Smooth muscle cell (in vitro differentiated cells): ENCODE measurements at regions not wholly inside any gene's neighbourhood (a gene's known extent, or its start where the extent isn't known, plus 50 kb on each side); places are given as distances from the start of the nearest gene placed in this dataset.

ENCODE experiments used
- DNase-seq: peaks from one replicate; lab custom pipeline; 2025; ENCODE audit not compliant: unreplicated experiment; lab: John Stamatoyannopoulos, UW
- H2AFZ ChIP-seq: fragments of 200-600 bp; sonication (generic); 2 replicates; pipeline ENCODE4 v1.6.0; 2016; ENCODE audit warnings: antibody characterized with exemption, low read depth, mild to moderate bottlenecking
- H3F3A ChIP-seq: fragments of 200-600 bp; sonication (generic); 2 replicates; pipeline ENCODE4 v1.6.0; 2017; ENCODE audit warnings: antibody characterized with exemption, low read depth
- H3K27ac ChIP-seq: fragments of 200-600 bp; sonication (generic); 2 replicates; pipeline ENCODE4 v1.5.1; 2016; ENCODE audit warnings: low read depth, mild to moderate bottlenecking
- H3K27me3 ChIP-seq: fragments of 200-600 bp; sonication (generic); 2 replicates; pipeline ENCODE4 v1.6.1; 2016; ENCODE audit warnings: low read depth, mild to moderate bottlenecking
- H3K36me3 ChIP-seq: fragments of 200-600 bp; sonication (generic); 2 replicates; pipeline ENCODE4 v1.5.1; 2016; ENCODE audit warnings: low read depth
- H3K4me1 ChIP-seq: fragments of 200-600 bp; sonication (generic); 2 replicates; pipeline ENCODE4 v1.5.1; 2016; ENCODE audit warnings: low read depth
- H3K4me2 ChIP-seq: fragments of 200-600 bp; sonication (generic); 2 replicates; pipeline ENCODE4 v1.6.0; 2016; ENCODE audit warnings: mild to moderate bottlenecking
- H3K4me3 ChIP-seq: fragments of 200-600 bp; sonication (generic); 2 replicates; pipeline ENCODE4 v1.5.1; 2016; ENCODE audit warnings: mild to moderate bottlenecking
- H3K79me2 ChIP-seq: fragments of 200-600 bp; sonication (generic); 2 replicates; pipeline ENCODE4 v1.6.0; 2016; ENCODE audit warnings: low read depth, mild to moderate bottlenecking
- H3K9ac ChIP-seq: fragments of 200-600 bp; sonication (generic); 2 replicates; pipeline ENCODE4 v1.6.0; 2016; ENCODE audit warnings: low read depth
- H3K9me3 ChIP-seq: fragments of 200-600 bp; sonication (generic); replicated peaks from 2 replicates; pipeline ENCODE4 v1.5.1; 2016; ENCODE audit warnings: low read depth
- H4K20me1 ChIP-seq: fragments of 200-600 bp; sonication (generic); 2 replicates; pipeline ENCODE4 v1.6.0; 2016; ENCODE audit warnings: low read depth
- WGBS: methylation state at CpG from one replicate; pipeline ENCODE4 v1.1.7; 2016; ENCODE audit warnings: low lambda C conversion rate; 5-methylcytosine and 5-hydroxymethylcytosine counted together
- TF ChIP-seq, protein P1 (sequence below): fragments of 200-600 bp; sonication (generic); IDR thresholded peaks from 2 replicates; pipeline ENCODE4 v1.5.1; 2017; ENCODE audit warnings: borderline replicate concordance, mild to moderate bottlenecking, antibody characterized with exemption; ENCODE audit not compliant: insufficient read depth, poor library complexity, severe bottlenecking

DNA sequence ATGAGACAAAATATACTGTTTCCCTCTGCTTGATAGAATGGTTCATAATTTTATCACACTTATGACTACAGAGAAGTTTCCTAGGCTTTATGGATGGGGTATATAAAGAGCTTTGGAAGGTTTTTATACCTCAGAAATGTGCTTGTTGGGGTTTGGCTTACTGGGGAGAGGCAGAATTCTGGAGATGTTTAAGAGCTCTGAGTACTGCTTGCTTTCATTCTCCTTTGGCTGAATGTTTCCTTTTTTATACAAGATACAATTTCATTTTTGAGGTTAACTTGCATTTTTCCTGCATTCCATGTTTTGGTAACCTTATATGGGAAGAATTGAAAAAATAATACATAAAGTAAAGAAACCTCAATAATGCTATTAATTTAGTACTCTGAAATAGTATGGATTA is 157.7 kb upstream of the COL11A1 start:
- Histone ChIP-seq H3K9ac (no peak overlapping the region), H3K4me2 (peak overlapping the region; percentile 79), H3K27ac (peak overlapping the region; percentile 76), H3F3A (peaks cover 4% of the 10 kb centered on the region), H3K79me2 (no peaks in the 10 kb centered on the region), H4K20me1 (no peaks in the 10 kb centered on the region), H3K4me3 (no peak overlapping the region), H3K4me1 (peaks cover 17% of the 10 kb centered on the region), H2AFZ (peak overlapping the region; percentile 63), H3K9me3 (no peaks in the 10 kb centered on the region), H3K36me3 (no peaks in the 10 kb centered on the region), H3K27me3 (no peaks in the 10 kb centered on the region)
- TF ChIP-seq, protein P1, sequence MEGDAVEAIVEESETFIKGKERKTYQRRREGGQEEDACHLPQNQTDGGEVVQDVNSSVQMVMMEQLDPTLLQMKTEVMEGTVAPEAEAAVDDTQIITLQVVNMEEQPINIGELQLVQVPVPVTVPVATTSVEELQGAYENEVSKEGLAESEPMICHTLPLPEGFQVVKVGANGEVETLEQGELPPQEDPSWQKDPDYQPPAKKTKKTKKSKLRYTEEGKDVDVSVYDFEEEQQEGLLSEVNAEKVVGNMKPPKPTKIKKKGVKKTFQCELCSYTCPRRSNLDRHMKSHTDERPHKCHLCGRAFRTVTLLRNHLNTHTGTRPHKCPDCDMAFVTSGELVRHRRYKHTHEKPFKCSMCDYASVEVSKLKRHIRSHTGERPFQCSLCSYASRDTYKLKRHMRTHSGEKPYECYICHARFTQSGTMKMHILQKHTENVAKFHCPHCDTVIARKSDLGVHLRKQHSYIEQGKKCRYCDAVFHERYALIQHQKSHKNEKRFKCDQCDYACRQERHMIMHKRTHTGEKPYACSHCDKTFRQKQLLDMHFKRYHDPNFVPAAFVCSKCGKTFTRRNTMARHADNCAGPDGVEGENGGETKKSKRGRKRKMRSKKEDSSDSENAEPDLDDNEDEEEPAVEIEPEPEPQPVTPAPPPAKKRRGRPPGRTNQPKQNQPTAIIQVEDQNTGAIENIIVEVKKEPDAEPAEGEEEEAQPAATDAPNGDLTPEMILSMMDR, result no peak
- DNase-seq, result no peak

DNA sequence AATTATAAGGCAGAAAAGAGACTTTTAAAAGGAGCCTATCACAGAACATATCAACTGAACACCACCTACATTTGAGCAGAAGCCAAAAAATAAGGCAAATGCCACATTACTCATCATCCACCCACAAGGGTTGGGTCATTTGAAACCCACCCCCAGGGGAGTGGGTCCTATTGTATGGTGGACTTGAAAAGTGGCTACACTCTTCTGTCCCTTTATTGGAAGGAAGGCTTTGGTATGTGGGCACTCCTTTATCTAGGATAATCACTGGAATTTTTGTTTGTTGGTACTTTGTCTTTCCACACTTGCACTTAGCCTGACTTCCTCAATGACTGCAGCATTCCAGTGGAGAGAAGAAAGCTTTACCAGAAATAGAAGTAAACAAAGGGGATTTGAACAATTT is 157.2 kb upstream of the COL11A1 start:
- peaks cover 17% of the 10 kb centered on the region for H3K4me1 ChIP-seq
- peak overlapping the region; percentile 79 for H3K4me2 ChIP-seq
- no peaks in the 10 kb centered on the region for H3K79me2 ChIP-seq
- no peaks in the 10 kb centered on the region for H3K9me3 ChIP-seq
- no peak overlapping the region for H3K4me3 ChIP-seq
- peak overlapping the region; percentile 63 for H2AFZ ChIP-seq
- peak overlapping the region; percentile 76 for H3K27ac ChIP-seq
- H3K9ac ChIP-seq, result no peak overlapping the region
- no peak for DNase-seq
- H3K27me3 ChIP-seq, result no peaks in the 10 kb centered on the region
- H3K36me3 ChIP-seq, result no peaks in the 10 kb centered on the region
- H4K20me1 ChIP-seq, result no peaks in the 10 kb centered on the region
- H3F3A ChIP-seq, result peaks cover 4% of the 10 kb centered on the region
- TF ChIP-seq, protein P1, result no peak

GRCh38 chr1:103259982-103260381 is 151.7 kb upstream of the COL11A1 start:
- 93% methylated on average over 2 of the region's 2 CpGs for WGBS
- TF ChIP-seq, protein P1, result no peak

GRCh38 chr1:103256490-103256889 is 148.2 kb upstream of the COL11A1 start:
- H3K9ac ChIP-seq, result no peak overlapping the region
- no peaks in the 10 kb centered on the region for H3K4me1 ChIP-seq
- H4K20me1 ChIP-seq, result no peaks in the 10 kb centered on the region
- H3K4me3 ChIP-seq, result no peak overlapping the region
- H3K9me3 ChIP-seq, result no peaks in the 10 kb centered on the region
- no peaks in the 10 kb centered on the region for H3K79me2 ChIP-seq
- no peaks in the 10 kb centered on the region for H3K27me3 ChIP-seq
- no peak for DNase-seq
- no peak overlapping the region for H2AFZ ChIP-seq
- TF ChIP-seq, protein P1, result no peak
- H3K36me3 ChIP-seq, result no peaks in the 10 kb centered on the region
- WGBS, result 85% methylated on average over 1 of the region's 1 CpG
- no peak overlapping the region for H3K27ac ChIP-seq
- H3K4me2 ChIP-seq, result no peak overlapping the region
- no peaks in the 10 kb centered on the region for H3F3A ChIP-seq

More at GRCh38 chr1:103259982-103260381, 151.7 kb upstream of the COL11A1 start:
- H3K27ac ChIP-seq, result no peak overlapping the region
- no peaks in the 10 kb centered on the region for H3K79me2 ChIP-seq
- H3K9ac ChIP-seq, result no peak overlapping the region
- H3K4me3 ChIP-seq, result no peak overlapping the region
- H3F3A ChIP-seq, result no peaks in the 10 kb centered on the region
- no peak for DNase-seq
- H3K4me2 ChIP-seq, result no peak overlapping the region
- no peaks in the 10 kb centered on the region for H4K20me1 ChIP-seq
- H3K9me3 ChIP-seq, result no peaks in the 10 kb centered on the region
- H3K27me3 ChIP-seq, result no peaks in the 10 kb centered on the region
- H2AFZ ChIP-seq, result no peak overlapping the region
- H3K36me3 ChIP-seq, result no peaks in the 10 kb centered on the region
- H3K4me1 ChIP-seq, result no peaks in the 10 kb centered on the region
